ENCODE measurements at regions not wholly inside any gene's neighbourhood (a gene's known extent, or its start where the extent isn't known, plus 50 kb on each side); places are given as distances from the start of the nearest gene placed in this dataset.

- no peak for DNase-seq
Measured at GRCh38 chr2:226063704-226064440, 664.4 kb downstream of the NYAP2 start.

GRCh38 chr2:226059961-226060627, 660.6 kb downstream of the NYAP2 start:
- no peak for DNase-seq

GRCh38 chr2:226057914-226058313, 658.4 kb downstream of the NYAP2 start:
- no peak for DNase-seq

- no peak for DNase-seq
Measured at GRCh38 chr2:226057365-226057764, 657.9 kb downstream of the NYAP2 start.

DNA sequence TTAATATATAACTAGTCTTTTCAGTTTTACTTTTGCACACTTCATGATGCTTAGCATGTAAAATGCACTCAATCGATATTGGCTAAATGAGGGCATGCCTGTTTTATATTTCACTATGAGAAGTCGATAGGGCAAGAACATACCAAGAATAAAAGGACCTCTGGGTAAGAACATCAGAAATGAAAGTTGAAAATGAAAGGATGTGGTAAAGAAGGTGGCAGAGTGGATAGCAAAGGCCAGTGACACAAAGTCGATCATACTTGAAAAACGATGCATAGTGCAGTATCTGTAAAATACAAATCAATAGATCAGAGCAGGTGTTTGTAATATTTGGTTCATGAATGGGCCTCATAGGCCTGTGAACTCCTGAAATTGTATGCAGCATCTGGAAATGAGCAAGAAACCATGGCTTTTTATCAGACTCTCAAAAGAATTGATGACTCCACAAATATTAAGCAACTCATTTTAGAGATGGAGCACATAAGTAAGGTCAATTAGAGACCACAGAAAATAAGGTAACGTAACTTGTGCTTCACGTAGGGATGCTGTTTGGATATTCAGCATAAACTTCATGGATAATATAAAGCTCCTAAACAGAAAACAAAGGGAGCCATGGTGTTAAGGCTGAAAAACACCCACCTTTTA, 653.4 kb downstream of the NYAP2 start:
- DNase-seq, result no peak

DNA sequence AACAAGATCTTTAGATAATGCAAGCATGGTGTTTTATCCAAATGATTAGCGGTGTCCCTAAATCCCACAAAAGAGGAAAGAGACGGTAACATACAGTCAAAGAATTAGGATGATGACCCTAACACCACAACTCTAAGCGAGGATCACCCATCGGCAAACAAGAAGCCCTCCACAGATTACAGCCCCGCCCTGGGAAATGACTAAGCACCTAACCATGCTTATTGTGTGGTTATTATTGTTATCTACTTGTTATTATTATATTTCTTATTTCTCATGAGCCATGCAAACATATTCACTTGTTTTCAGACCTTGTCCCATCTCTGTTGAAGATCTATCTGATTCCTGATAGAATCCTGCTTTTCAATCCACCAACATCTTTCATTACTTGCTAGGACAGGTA, 651.3 kb downstream of the NYAP2 start:
- no peak for DNase-seq

GRCh38 chr2:226048611-226049010, 649.1 kb downstream of the NYAP2 start:
- no peak for DNase-seq

DNA sequence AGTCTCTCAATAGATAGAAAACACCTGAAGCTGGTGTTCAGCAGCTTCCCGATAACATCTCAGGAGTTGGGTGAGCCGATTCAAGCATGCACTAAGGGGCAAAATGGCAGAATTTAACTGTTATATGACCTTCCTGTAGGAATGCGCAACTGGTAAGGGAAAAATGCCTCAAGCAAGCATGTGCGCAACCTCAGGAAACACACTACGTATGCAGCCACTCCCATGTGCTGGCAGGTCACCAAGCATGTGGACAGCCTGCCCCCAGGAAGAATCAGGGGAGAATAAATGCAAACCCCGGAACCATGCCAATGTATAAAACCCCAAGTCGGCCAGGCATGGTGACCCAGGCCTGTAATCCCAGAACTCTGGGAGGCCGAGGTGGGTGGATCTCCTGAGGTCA, 645.6 kb downstream of the NYAP2 start:
- no peak for DNase-seq

- DNase-seq, result no peak
Measured at GRCh38 chr2:226040344-226040900, 640.9 kb downstream of the NYAP2 start.

DNA sequence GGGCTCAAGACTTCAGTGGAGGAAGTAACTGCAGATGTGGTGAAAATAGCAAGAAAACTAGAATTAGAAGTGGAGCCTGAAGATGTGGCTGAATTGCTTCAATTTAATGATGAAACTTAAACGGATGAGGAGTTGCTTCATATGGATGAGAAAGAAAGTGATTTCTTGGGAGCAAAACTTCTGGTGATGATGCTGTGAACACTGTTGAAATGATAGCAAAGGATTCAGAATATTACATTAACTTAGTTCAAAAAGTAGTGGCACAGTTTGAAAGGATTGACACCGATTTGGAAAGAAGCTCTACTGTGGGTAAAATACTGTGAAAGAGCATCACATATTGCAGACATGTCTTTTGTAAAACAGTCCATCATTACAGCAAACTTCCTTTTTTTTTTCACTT, 638.0 kb downstream of the NYAP2 start:
- no peak for DNase-seq

DNA sequence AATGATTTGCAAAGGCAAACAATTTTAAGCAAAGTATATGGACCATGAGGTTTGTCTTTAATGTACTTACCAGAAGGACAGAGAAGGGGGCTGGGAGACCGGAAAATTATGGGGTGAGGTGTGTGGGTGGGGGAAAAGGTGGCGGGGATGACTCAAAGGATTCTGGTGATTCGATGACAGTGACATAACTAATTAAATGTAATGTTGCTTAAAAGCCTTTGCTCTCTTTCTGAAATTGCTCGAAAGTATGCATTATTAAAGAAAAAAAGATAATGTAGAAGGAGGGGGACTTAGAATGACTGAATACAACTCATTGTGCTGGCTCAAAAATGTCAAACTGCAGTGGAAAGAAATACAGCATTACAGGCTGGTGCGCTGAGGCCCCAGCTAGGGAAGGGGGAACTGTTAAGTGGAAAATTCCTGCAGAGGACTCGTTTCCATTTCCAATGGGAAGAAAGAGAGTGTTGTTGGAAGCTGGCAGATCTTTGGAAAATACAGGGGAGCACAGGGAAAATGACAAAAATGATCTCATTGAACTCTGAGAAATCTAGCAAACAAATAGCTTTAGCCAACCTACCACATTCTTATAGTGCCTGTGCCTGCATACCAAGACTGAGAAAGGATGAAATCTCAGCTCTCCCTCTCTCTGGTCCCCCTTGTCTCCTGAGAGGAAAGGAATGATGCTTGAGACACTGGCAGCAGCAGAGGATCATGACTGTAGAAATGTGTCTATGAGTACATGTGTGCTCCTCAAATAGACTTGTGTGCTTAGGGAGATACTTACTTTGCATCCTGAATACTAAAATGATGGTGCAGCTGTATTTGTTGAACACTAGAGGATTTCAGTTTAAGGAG, 632.4 kb downstream of the NYAP2 start:
- no peak for DNase-seq

- DNase-seq, result no peak
Measured at GRCh38 chr2:226030788-226031646, 631.5 kb downstream of the NYAP2 start.

GRCh38 chr2:226030369-226030768, 630.9 kb downstream of the NYAP2 start:
- DNase-seq, result no peak

DNA sequence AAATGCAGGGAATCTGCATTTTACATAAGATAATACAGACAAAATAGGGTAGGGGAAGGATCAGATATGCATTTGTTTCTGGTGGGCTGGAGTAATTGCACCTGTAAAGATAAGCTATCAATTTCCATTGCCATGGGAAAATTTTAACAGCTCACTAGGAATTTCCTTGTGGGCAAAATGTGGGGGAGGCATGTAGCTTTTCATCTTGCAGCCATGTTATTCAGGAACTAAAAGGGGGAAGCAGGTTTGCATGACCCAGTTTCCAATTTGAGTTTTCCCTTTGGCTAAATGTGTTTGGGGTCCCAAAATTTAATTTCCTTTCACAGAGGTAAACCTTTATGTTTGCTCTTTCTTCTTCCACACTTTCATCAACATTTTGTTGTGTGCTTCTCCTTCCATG, 624.4 kb downstream of the NYAP2 start:
- no peak for DNase-seq

DNA sequence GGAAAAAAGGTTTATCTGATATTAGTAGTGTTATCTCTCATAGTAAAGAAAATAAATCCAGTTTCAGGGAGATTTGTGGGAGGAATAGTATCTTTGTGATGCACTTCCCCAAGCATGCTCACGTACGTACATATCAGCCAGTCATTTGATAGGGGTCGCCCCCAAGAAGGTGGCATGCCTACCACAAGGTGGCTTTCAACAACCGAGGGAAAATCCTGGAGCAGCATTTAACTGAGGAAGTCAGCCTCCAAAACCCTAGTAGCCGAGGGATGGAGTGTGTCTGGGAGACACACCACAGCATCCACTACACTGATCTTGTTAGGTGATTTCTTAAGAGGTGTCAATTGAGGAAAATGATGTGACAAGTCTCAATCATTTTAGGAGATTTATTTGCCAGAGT, 623.9 kb downstream of the NYAP2 start:
- no peak for DNase-seq

DNA sequence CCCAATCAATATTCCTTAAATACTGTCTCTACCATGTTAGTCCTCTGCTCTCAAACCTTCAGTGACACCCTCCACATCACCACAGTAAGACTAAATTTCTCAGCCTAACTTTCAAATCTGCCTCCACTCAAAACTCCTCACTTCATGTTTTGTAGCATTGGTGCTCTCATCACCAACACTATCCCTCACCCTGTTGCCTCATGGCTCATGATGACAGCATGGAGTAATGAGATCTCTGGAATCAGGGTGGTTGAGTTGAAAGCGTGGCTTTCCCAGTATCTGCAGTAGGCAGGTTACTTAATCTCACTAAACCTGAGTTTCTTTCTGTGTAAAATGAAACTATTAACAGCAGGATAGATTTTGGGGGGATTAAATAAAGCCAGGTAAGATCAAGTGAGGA, 621.4 kb downstream of the NYAP2 start:
- no peak for DNase-seq

- no peak for DNase-seq
Measured at GRCh38 chr2:226020176-226020575, 620.7 kb downstream of the NYAP2 start.

DNA sequence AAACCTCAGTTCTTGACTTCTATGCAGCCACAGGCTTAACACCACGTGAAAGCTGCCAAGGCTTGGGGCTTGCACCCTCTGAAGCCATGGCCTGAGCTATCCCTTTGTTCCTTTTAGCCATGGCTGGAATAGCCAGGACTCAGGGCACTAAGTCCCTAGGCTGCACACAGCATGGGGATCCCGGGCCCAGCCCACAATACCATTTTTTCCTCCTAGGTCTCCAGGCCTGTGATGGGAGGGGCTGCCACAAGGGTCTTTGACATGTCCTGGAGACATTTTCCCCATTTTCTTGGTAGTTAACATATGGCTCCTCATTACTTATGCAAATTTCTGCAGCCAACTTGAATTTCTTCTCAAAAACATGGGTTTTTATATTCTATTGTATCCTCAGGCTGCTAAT, 619.1 kb downstream of the NYAP2 start:
- DNase-seq, result no peak

GRCh38 chr2:226017537-226017936, 618.0 kb downstream of the NYAP2 start:
- no peak for DNase-seq

DNA sequence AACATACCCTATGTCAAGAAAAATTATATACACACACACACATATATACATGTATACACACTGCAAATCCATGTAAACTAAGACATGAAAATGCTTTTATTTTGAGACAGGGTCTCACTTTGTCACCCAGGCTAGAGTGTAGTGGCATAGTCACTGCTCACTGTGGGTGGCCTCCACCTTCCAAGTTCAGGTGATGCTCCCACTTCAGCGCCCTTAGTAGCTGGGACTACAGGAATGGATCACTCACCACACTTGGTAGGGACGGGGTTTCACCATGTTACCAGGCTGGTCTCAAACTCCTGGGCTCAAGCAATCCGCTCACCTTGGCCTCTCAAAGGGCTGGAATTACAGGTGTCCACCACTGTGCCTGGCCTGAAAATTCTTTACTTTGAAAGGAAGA, 617.6 kb downstream of the NYAP2 start:
- DNase-seq, result no peak

DNA sequence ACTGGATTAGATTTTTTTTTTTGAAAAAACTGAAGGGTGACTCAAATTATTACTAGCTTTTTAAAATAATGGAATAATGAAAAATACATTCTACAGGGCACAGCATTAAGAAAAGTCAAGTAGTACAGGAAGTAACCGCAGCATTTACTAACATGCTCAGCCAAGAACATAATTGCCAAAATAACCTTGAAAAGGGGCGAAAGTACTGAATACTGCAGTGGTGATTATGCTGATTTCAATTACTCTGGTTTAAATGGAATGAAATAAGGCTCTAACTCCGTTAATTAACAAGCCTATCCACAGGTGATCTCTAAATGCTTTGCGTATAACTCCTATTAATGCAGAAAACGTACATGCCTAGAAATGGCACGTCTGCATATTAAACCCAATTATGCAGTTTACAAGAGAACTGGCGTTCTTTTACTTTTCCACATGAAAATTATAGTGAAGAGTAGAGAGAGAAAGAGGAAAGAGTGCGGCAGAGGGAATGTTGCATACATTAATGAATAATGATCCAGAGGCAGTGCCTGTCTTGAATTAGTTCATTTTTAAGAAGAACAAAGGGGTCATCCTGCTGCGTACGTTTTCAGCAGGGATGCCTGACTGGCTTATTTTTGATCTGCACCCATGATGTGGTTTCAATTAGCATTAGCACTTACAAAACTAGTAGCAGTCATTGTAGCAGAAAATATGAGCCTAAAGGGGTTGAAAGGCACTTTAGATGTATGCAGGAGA, 612.4 kb downstream of the NYAP2 start:
- DNase-seq, result no peak

All from activated CD4-positive, alpha-beta T cell treated with anti-CD3 and anti-CD28 coated beads, Interleukin-2, amount 50 U/mL, for 4 hours (primary cell).